Endodermal cell (in vitro differentiated cells): ENCODE measurements at regions not wholly inside any gene's neighbourhood (a gene's known extent, or its start where the extent isn't known, plus 50 kb on each side); places are given as distances from the start of the nearest gene placed in this dataset.

Experiments used
- DNase-seq: peaks from one replicate; pipeline ENCODE4 v3.0.0-alpha.2; 2017
- H3K27ac ChIP-seq: 2 replicates; pipeline ENCODE4 v1.5.1; 2013; ENCODE audit warnings: mild to moderate bottlenecking, low read depth, low read length, moderate library complexity
- H3K27me3 ChIP-seq: 2 replicates; pipeline ENCODE4 v1.6.1; 2013; ENCODE audit warnings: mild to moderate bottlenecking, low read length, moderate library complexity; ENCODE audit not compliant: insufficient read depth, control insufficient read depth, poor library complexity, severe bottlenecking
- H3K36me3 ChIP-seq: 2 replicates; pipeline ENCODE4 v1.7.0; 2013; ENCODE audit warnings: mild to moderate bottlenecking, low read length, moderate library complexity; ENCODE audit not compliant: control insufficient read depth, insufficient read depth
- H3K4me1 ChIP-seq: one replicate; pipeline ENCODE4 v1.7.0; 2013; ENCODE audit warnings: low read length; ENCODE audit not compliant: control insufficient read depth, insufficient read depth
- H3K4me3 ChIP-seq: 2 replicates; pipeline ENCODE4 v1.5.1; 2013; ENCODE audit warnings: mild to moderate bottlenecking, low read length, moderate library complexity
- H3K9ac ChIP-seq: 2 replicates; pipeline ENCODE4 v1.6.1; 2013; ENCODE audit warnings: mild to moderate bottlenecking, low read length, moderate library complexity; ENCODE audit not compliant: poor library complexity, severe bottlenecking; ENCODE audit errors: extremely low read depth
- H3K9me3 ChIP-seq: 2 replicates; pipeline ENCODE4 v1.6.1; 2013; ENCODE audit warnings: mild to moderate bottlenecking, low read length, moderate library complexity; ENCODE audit not compliant: control insufficient read depth
- H3K27ac Mint-ChIP-seq: 2 replicates; pipeline ENCODE4 v1.8.0; 2020; ENCODE audit warnings: mixed read lengths
- H3K27me3 Mint-ChIP-seq: 2 replicates; pipeline ENCODE4 v1.8.0; 2021; ENCODE audit warnings: mild to moderate bottlenecking, mixed read lengths; ENCODE audit not compliant: insufficient read depth
- H3K36me3 Mint-ChIP-seq: 2 replicates; pipeline ENCODE4 v1.8.0; 2020; ENCODE audit warnings: low read depth, mixed read lengths
- H3K4me1 Mint-ChIP-seq: 2 replicates; pipeline ENCODE4 v1.8.0; 2020; ENCODE audit warnings: mixed read lengths
- H3K4me3 Mint-ChIP-seq: 2 replicates; pipeline ENCODE4 v1.8.0; 2020; ENCODE audit warnings: mild to moderate bottlenecking, moderate library complexity, mixed read lengths
- H3K9me3 Mint-ChIP-seq: 2 replicates; pipeline ENCODE4 v1.8.0; 2020; ENCODE audit warnings: mild to moderate bottlenecking, mixed read lengths
- WGBS, 2 experiments: methylation state at CpG; one replicate each; pipeline versions ENCODE4 v1.1.5 to v1.1.7; 2013; ENCODE audit warnings: missing lambda C conversion rate in 2 of 2, mixed read lengths in 1 of 2; ENCODE audit not compliant: insufficient coverage in 1 of 2, insufficient read length in 1 of 2; 5-methylcytosine and 5-hydroxymethylcytosine counted together
- TF ChIP-seq, protein P1 (sequence below): fragments of 200-600 bp; sonication (generic); conservative IDR thresholded peaks from 2 replicates; pipeline ENCODE4 v1.5.0; 2021; ENCODE audit warnings: antibody characterized with exemption, mild to moderate bottlenecking

- no peaks in the 10 kb centered on the region for H3K4me1 Mint-ChIP-seq
- H3K4me3 Mint-ChIP-seq = no peak overlapping the region
- no peak for DNase-seq
- H3K9me3 Mint-ChIP-seq = peaks cover 37% of the 10 kb centered on the region
- H3K36me3 ChIP-seq = no peaks in the 10 kb centered on the region
- H3K9ac ChIP-seq = no peak overlapping the region
- TF ChIP-seq, protein P1, sequence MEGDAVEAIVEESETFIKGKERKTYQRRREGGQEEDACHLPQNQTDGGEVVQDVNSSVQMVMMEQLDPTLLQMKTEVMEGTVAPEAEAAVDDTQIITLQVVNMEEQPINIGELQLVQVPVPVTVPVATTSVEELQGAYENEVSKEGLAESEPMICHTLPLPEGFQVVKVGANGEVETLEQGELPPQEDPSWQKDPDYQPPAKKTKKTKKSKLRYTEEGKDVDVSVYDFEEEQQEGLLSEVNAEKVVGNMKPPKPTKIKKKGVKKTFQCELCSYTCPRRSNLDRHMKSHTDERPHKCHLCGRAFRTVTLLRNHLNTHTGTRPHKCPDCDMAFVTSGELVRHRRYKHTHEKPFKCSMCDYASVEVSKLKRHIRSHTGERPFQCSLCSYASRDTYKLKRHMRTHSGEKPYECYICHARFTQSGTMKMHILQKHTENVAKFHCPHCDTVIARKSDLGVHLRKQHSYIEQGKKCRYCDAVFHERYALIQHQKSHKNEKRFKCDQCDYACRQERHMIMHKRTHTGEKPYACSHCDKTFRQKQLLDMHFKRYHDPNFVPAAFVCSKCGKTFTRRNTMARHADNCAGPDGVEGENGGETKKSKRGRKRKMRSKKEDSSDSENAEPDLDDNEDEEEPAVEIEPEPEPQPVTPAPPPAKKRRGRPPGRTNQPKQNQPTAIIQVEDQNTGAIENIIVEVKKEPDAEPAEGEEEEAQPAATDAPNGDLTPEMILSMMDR = no peak
- H3K4me1 ChIP-seq = no peaks in the 10 kb centered on the region
- no peak overlapping the region for H3K27ac ChIP-seq
- H3K27me3 ChIP-seq = no peaks in the 10 kb centered on the region
- H3K4me3 ChIP-seq = no peak overlapping the region
- 87 to 91% methylated on average over 3 to 4 of the region's 4 CpGs for WGBS, 2 experiments
- peaks cover 16% of the 10 kb centered on the region for H3K9me3 ChIP-seq
- no peak overlapping the region for H3K27ac Mint-ChIP-seq
- no peaks in the 10 kb centered on the region for H3K36me3 Mint-ChIP-seq
- no peaks in the 10 kb centered on the region for H3K27me3 Mint-ChIP-seq
These were observed 674.3 kb downstream of the NUP35 start for GRCh38 chr2:183798535-183798934.

- Mint-ChIP-seq H3K4me1 (no peaks in the 10 kb centered on the region), H3K36me3 (no peaks in the 10 kb centered on the region), H3K27me3 (no peaks in the 10 kb centered on the region), H3K9me3 (peaks cover 27% of the 10 kb centered on the region), H3K4me3 (no peak overlapping the region), H3K27ac (no peak overlapping the region)
- no peak overlapping the region for H3K4me3 ChIP-seq
- WGBS, 2 experiments = 86% methylated on average over 2 of the region's 3 CpGs; no CpG with 5 or more reads in 1 of the 2 experiments
- H3K9ac ChIP-seq = no peak overlapping the region
- no peaks in the 10 kb centered on the region for H3K36me3 ChIP-seq
- DNase-seq = no peak
- peaks cover 23% of the 10 kb centered on the region for H3K9me3 ChIP-seq
- no peaks in the 10 kb centered on the region for H3K4me1 ChIP-seq
- no peaks in the 10 kb centered on the region for H3K27me3 ChIP-seq
- H3K27ac ChIP-seq = no peak overlapping the region
- TF ChIP-seq, protein P1 = no peak
These were observed 675.5 kb downstream of the NUP35 start for GRCh38 chr2:183799761-183800160.

- Mint-ChIP-seq H3K27me3 (no peaks in the 10 kb centered on the region), H3K36me3 (no peaks in the 10 kb centered on the region), H3K9me3 (peaks cover 15% of the 10 kb centered on the region), H3K4me3 (no peak overlapping the region), H3K27ac (no peak overlapping the region), H3K4me1 (no peaks in the 10 kb centered on the region)
- DNase-seq = no peak
- Histone ChIP-seq H3K4me1 (no peaks in the 10 kb centered on the region), H3K36me3 (no peaks in the 10 kb centered on the region), H3K9me3 (peaks cover 23% of the 10 kb centered on the region), H3K4me3 (no peak overlapping the region), H3K27me3 (no peaks in the 10 kb centered on the region), H3K9ac (no peak overlapping the region), H3K27ac (no peak overlapping the region)
- TF ChIP-seq, protein P1 = no peak
These were observed 679.4 kb downstream of the NUP35 start for GRCh38 chr2:183803596-183803995.
